ENCODE measurements at regions not wholly inside any gene's neighbourhood (a gene's known extent, or its start where the extent isn't known, plus 50 kb on each side); places are given as distances from the start of the nearest gene placed in this dataset.
"Not testable (repeated sequence)": the region's sequence is repeated elsewhere in the genome, so short reads cannot be mapped to it uniquely, and the experiment has no call there.

DNA sequence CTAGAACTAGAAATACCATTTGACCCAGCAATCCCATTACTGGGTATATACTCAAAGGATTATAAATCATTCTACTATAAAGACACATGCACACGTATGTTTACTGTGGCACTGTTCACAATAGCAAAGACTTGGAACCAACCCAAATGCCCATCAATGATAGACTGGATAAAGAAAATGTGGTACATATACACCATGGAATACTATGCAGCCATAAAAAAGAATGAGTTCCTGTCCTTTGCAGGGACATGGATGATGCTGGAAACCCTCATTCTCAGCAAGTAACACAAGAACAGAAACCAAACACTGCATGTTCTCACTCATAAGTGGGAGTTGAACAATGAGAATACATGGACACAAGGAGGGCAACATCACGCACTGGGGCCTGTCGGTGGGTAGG, 550.3 kb upstream of the USP24 start:
- DNase-seq: not testable (repeated sequence)

DNA sequence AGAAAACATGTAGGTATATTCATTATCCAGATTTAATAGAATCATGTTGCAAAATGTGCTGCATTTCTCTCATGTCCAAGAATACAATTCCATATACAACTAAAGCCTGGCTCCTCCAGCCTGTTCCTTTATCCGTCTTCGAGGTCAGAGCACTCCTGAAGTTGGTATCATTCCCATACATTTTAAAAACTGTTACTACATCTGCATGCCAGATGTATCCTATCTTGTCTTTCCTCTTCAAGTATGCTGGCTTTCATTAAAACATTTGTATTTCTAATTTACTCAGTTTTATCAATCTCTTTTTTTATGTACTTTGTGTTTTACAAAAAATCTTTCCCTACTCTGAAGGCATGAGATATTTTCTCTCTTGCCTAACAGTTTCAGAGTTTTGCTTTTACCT, 536.6 kb upstream of the USP24 start:
- DNase-seq: no peak

DNA sequence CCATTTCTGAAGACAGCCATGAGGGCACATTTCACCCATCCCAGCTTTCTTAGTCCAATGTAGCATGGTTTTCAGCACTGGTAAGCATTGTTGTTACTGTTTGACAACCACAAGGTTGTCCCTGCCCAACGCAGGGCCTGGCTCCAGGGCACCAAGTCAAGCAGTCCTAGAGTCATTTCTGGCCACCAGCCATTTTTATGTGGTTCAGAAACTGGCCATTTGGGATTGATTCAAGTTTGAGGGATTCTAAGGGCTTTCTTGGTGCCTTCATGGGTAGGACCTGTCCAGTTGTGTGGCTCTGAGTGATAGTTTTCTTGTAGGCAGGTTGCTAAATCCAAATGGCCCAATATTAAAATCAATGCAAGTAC, 535.4 kb upstream of the USP24 start:
- DNase-seq: no peak

DNA sequence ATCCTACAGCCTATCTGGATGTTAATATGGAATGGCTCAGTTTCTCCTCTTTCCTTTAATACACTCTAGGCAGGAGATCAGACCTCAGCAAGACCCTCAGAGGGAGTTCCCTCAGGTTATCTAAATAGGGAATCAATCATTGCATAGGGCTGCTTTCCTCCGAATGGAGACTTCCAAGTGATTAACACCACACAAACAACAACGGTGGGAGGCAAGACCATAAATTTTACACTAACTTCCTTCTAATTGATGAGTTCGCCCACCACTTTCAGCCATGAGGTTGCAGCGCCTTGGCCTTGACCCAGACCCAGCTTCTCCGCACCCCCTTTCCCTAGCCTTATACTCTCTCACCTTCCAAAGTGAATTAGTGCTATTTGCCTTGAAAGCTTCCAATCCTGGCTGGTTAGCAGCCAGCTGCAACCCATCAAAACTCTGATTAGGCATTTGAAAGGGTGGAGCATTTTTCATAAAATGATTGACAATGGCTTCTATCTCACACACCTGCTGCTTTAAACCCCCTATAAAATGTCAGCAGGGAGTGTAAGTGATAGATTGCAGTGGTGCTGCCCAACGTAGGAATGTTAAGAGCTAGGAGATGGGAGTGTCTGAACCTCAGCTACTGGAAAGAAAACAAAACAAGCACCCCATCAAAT, 534.9 kb upstream of the USP24 start:
- no peak for DNase-seq

DNA sequence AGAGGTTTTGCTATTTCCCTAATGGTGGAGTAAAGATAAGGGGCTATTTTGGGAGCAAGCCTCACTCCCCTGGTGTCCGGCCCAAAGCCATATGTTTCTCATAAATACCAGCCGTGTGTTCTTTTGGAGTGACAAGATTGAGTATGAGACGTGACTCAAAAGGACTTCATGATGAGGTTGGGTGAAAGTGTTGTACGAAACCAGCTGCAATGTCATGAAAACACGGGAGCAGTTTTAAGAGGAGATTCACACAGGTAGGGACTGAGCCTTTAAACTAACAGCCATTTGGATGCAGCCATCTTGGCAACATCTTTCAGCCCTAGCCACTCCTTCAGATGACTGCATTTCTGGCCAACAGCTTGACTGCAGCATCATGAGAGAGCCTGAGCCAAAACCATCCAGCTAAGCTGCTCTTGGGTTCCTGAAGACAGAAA, 532.3 kb upstream of the USP24 start:
- DNase-seq: peak in 1 of 14 donors; percentile 18

DNA sequence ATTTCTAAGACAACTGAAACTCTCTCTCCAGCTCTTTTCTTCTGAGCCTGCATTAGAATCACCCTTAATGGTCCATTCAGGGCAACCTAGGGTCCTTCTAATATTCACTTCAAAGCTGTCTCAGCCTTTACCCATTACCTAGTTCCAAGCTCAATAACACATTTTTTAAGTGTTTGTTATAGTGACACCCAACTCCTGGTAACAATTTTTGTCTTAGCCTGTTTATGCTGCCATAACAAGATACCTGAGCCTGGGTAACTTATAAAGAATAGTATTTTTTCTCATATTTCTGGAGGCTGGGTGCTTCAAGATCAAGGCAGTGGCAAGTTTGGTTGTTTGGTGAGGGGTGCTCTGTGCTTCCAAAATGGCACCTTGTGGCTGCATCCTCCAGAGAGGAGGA, 531.5 kb upstream of the USP24 start:
- DNase-seq: no peak

DNA sequence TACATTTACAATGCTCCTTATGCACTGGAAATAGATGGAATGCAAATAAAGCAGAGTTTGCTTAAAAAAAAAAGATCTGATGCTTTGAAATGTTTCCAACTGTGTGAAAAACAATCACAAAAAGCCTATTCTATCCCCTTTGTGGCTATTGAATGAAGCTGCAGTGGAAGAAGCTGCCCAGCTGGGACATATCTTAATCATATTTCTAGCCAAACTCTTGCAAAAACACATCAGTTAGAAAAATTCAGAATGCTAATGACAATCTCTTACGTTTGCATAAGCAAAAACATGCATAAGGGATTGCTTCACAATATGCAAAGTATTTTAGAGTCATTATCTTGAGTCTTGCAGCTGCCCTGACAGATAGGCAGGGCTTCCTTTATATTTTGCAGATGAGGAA, 526.4 kb upstream of the USP24 start:
- DNase-seq: no peak

DNA sequence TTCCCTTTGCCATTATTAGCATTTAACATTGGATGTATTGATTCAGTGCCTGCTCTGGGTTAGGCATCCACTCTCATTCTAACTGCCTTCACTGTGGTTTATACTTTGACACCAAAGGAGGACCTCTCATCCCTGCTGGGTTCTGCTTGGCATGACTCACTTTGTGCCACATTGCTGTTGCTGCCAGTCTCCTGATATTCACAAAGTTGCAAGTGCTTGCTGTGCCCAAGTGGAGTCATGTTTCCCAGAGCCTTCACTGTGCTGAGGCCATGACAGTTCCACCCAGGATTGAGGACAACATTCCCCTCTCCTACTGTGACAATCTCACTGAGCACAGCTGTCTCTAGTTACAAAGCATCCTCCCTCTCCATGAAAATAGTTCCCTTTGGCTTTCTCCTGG, 519.9 kb upstream of the USP24 start:
- no peak for DNase-seq

DNA sequence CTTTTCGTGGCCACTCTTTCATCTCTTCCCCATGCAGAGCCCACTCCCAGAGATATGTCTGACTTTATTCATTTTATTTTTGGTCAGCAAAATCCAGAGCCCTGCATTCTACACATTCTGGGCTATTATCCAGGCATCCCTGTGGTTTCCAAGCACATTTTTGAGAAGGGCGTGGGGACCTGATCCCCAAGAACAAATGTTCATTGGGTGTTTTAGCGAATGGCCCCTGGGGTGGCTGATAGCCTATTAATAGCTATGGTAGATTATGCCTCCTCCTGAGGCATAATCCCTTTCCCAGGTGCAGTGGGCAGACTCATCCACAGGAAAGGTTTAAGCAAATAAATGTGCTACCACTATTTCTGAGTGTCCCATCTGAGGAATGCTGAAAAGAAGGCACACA, 511.8 kb upstream of the USP24 start:
- no peak for DNase-seq

DNA sequence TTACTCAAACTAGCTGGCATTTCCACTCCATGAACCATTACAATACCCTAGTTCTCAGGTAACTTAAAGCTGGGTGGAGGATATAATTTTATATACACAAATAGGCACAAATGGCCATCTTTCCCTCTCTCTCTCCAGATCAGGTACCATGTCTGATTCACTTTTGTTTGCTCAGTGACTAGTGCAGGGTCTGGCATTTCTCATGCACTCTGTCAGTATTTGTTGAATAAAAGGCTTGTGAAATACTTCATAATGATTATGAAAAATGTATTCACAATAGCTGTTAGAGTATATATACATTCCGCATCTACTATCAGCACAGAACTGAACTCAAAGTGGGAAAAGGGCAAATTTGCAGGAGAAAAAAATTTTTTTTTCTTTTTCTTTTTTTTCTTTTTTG, 510.2 kb upstream of the USP24 start:
- no peak for DNase-seq

DNA sequence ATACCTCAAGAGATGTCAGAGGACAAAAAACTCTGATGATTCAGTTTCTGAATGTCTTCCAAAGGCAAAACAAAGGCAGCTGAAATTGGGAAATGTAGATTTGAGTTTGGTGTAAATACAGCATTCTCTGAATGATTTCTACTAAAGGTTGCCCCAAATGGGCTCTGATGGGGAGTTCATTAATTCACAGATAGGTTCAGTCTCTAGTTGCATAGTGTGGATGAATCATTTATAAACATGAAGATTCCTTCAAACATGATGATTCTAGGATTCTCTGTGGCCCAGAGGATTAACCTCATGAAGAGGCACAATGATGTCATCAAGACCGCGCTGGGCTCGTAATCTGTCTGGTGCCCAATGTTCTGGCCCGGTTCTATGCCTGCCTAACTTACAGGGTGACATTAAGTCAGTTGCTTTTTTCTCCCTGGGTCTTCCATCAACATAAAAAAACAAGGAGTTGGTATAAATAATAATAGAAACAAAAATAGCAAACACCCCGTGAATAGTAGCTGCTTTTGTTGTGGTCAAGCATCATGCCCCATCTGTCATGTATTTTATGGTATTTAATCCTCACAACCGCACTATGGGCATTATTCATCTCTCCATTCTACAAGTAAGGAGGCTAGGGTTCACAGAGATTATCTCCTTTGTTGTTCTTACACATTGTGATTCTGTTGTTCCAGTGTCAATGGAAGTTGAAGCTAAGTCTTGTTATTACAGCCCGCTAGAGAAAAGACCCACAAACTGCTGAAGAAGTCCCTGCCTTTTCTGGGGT, 509.6 kb upstream of the USP24 start:
- no peak for DNase-seq

DNA sequence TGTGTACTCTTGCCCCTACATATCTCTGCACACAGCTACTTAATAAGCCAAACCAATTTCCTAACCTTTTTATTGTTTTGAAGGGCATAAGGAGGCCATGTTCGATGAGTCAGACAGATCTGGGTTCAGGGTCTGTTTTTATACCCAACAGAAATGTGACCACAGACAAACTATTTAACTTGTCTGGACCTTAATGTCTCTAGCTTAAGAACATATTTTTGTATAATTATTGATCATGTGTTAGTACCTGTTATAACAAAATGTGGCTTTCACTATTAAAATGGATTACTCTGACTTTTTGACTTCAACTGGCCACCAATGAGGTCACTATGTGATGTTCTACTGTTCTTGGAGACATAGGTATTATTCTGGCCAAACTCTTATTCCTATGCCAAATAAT, 507.8 kb upstream of the USP24 start:
- DNase-seq: no peak

DNA sequence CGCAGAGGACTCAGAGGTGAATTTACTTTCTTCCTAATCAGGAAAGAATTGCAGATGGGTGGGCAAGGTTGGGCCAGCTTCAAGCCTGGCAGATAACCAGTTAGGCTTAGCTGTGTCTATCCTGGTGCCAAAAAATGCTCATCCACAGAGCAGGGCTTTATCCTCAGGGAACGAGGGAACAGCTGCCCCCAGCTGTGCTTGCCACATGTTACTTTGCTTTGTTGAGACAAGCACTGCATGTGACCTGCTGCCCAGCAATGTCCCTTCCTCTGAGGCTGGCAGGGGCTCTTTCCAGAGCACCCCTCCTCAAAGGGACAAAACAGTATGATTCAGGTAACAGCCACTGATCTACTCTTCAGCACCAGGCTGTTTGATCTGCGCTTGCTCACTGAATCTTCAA, 505.1 kb upstream of the USP24 start:
- no peak for DNase-seq

DNA sequence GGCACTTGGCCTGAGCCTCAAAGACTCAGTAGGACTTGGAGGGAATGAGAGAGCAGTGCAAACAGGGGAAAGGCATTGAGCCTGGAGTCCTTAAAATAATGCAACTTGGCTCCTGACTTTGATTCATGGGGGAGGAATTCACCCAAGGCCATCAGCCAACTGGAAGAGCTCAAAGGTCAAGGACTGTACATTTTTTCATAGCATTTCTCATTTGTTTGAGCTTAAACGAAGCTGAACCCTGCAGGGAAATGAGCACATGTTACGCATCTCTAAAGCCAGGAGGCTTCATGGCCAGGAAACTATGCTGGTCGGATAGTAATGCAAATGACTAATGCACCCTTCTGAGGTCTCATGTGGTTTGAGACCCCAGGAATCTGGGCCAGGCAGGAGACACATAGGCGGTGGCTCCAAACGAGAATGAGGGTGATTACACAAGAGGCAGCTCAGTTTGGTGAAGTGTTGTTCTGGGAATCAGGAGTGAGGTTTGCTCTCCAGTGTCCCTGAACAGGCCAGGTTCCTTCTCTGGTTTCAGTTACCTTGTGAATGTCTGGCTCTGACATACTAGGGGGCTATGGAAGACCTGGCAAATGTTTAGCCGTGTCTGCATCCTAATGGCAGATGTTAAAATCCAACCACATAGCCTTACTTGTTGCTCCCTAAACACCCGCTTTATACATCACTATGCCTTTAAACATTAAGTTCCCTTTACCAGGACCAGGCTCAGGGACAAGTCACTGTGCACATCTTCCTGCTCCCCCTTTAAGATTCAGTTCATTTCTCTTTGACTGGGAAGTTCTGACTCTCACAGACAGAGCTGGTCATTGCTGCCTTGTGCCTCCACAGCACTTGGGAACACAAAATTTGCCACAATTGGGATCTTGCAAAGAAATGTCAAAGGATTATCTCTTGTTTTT, 503.9 kb upstream of the USP24 start:
- DNase-seq: peak in 2 of 14 donors; percentile 4 to 25

DNA sequence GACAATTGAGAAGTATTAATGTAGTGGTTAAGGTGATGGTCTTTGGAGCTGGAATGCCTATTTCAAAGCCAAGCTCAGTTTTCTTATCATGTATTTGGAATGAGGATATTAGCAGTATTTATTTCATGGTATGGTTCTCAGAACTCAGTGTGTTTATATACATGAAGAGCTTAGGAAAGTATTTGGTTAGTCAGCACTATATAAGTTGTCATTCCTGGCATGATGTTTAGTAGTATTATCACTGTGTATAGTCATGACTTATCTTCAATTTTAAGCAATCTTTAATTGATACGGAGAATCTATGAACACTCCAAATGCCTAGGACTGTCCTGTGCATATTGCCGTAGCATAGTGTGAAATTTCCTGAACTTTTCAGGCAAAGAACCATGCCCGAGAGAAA, 501.9 kb upstream of the USP24 start:
- no peak for DNase-seq

DNA sequence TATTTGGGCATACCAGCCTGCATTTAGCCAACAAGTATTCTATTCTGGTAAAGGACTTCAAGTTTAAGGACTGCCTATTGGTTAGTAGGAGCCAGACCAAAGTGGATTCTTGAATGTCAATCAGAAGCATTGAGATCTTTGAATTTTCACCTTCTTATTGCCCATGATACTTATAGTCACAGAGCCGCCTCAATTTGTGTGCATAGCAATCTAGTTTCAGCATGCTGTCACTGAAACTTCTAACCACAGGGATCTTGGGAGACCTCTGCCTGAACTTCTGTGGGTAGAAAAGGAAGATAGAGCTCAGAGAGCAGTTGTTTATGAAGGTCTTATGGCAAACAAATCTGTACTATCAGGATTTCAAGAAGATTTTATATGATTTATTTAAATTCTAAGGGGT, 501.4 kb upstream of the USP24 start:
- no peak for DNase-seq

DNA sequence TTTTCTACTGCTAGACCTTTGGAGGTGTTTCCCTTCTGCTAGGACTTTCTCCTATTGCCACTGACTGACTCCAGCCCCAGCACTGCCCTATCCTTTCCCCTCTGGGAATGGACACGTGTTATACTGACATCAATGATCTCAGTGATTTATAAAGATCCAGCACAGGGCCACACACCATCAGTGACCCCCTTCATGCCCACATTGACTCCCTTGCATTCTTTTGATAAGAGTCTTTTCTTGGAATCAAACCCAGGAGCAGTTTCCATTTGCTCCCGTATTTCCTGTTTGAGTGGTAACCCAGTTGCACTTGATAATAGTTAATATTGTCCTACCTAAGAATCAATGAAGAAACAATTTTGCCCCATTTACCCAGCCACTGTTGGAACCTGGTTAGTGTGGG, 501.0 kb upstream of the USP24 start:
- DNase-seq: no peak

DNA sequence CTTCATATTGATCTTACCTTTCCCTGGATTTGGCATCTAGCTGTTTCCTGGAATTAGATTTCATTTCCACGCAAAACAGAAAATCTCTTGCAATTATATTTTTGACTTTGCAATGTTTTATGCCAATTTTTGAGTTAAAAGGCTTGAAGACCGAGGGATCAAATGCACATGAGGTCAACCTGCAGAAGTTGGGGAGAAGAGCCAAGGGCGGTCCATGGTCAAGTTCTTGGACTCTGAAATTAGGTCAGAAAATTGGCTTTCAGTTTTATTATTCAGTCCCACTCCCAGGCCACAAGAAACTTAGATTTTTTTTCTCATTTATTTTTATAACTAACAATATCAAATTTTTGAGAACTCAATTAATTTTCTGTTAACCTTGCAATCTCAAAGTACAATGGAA, 499.1 kb upstream of the USP24 start:
- no peak for DNase-seq

DNA sequence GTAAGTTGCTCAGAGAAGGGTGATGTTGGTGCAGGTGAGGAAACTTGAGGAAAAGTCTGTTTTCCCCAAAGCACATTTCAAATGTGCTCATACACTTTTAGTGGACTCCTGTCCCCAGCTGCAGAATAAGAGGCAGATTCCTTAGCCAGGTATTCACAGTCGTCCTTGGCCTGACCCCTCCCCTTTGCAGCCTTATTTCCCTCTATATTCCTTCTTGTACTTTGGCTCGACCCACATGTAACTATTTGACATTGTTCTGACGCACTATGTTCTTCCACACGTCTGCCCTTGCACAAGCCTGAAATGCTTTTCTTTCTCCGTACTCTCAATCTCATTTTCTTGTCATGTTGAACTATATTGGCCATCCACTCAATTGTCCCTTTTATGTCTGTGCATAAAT, 498.4 kb upstream of the USP24 start:
- DNase-seq: no peak

DNA sequence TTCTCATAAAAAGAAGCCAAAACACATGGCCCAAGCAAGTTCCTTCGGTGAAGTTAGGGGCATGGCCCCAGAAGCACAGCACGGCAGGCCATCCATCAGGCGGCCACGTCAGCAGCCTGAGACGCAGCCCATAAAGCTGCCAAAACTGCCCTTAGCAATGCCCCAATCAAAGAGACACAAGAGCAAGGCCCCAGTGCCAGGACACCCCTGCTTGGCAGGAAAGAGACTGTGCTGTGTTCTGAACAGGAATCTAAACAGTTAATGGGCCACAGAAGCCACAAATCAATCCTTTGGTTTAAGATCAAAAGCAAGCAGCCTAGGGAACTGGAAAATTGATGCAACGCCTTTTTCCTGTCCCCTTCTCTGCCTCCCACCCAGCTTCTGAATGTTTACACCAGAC, 497.0 kb upstream of the USP24 start:
- DNase-seq: no peak

DNA sequence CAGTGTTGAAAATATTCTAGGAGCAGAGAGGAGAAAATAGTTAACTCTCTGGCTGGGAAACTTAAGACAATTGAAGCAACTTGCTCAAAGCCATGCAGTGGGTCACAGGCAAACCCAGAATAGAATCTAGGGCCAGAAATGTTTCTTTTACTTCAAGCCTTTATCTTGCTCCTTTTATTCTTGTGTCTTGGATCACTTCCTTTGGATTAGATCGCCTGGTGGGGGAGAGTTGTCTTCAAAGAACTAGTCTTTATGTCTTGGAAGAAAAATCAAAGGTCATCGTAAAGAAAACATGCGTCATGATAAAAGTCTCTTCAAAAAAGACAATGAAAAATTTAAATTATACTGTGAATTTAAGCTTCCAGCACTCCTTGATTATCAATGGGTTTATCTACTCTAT, 493.6 kb upstream of the USP24 start:
- DNase-seq: no peak

DNA sequence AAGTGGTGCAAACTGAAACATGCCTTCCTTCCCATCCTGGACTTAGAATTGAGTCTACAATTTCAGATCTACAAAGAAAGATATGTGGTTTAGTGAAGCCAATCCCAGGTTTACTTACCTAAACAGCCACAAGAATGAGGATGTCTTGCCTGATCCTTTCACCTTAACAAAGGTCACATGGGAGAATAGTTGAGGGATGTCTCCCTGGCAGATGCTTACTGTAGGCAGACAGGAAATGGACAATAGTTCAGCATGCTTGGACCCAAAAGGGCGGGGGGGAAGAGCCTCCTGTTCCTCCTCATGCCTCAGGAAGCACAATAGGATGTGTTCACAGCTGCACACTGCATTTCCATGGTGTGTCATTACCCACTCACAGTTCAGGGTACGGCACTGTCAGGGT, 492.7 kb upstream of the USP24 start:
- no peak for DNase-seq

DNA sequence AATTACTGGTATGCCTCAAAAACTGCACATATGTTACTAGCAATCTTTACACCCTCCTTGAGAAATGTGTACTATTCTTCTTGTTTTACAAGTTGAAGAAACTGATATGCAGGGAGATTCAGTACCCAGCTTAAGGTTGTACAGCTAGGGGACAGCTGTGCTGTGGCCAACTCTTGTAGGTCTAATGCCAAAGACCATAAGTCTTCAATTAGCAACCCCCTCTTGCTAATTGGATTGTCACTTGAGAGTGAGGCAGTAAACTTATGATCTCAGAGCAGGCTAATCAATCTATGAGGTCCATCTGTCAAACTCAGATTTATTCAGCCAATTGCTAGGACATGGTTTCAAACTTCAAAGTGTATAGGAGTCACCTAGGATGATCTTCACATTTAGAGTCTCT, 492.0 kb upstream of the USP24 start:
- DNase-seq: no peak

DNA sequence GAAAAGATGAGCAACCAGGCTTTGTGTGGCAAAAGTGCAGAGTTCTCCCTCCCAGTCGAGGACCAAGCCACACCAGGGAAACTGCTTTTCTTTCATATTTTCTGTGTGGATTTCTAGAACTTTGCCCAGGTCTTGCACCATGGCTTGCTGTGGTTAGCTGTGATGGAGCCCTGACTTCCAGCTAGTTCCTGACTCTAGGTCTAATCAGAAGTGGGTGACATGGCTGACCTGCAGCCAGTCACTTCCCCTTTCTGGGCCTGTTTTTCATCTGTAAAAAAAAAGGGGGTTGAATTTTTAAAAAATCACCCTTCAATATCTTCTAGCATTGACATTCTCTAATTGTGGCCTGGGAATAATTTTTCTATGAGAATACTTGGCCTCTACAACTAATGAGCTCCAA, 491.2 kb upstream of the USP24 start:
- DNase-seq: no peak

Data from C1 segment of cervical spinal cord (tissue), 14 donors.